OCI-LY7 (cell line): ENCODE measurements at regions not wholly inside any gene's neighbourhood (a gene's known extent, or its start where the extent isn't known, plus 50 kb on each side); places are given as distances from the start of the nearest gene placed in this dataset.

Source experiments
- CTCF ChIP-seq: fragments of 200-600 bp; sonication (generic); conservative IDR thresholded peaks from 2 replicates; pipeline ENCODE4 v1.5.1; 2014; ENCODE audit warnings: mild to moderate bottlenecking, antibody characterized with exemption, low read length, moderate library complexity, mixed read lengths
- EZH2phosphoT487 ChIP-seq: fragments of 200-600 bp; sonication (generic); IDR thresholded peaks from 2 replicates; pipeline ENCODE4 v1.6.1; 2018; ENCODE audit warnings: low read depth, borderline replicate concordance, mild to moderate bottlenecking, mixed run types, antibody characterized with exemption, low read length, moderate library complexity, mixed read lengths

- TF ChIP-seq CTCF: no peak
- TF ChIP-seq EZH2phosphoT487: no peak
Measured at GRCh38 chr4:112767386-112767785, 130.4 kb downstream of the LARP7 start.
